ENCODE measurements at regions not wholly inside any gene's neighbourhood (a gene's known extent, or its start where the extent isn't known, plus 50 kb on each side); places are given as distances from the start of the nearest gene placed in this dataset.
"Not testable (repeated sequence)": the region's sequence is repeated elsewhere in the genome, so short reads cannot be mapped to it uniquely, and the experiment has no call there.

DNA sequence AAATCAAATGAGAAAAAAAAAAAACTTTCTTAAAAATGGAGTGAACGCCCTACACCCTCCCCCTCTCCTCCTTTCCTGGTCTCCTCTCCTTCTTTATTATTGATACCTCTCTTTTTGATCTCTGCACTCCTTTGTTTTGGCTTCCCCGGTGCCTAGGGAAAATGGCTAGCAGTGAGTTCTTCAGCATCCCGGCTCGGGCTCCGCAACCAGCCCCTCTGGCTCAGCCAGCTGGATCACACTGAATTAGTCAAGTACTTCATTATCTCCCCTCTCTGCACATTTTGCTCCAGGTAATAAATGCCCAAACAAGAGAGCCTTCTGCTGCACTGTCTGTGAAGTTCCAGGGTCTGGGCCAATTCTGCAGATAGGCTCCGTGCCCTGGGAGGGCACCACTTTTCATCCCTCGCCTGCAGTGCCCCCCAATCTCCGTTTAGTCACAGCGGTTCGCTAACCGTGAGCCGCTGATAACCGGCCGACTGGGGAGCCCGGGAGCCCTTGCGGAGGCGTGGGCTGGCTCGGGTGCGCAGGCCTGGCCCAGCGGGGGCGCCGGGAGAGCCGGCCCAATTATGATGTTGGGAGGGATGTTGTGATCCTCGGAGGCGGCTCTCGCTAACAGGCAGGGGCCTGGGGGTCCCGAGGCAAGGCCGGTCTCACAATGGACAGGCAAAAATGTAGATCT lies 301.9 kb downstream of the TFAP2A start:
- no peak for DNase-seq

DNA sequence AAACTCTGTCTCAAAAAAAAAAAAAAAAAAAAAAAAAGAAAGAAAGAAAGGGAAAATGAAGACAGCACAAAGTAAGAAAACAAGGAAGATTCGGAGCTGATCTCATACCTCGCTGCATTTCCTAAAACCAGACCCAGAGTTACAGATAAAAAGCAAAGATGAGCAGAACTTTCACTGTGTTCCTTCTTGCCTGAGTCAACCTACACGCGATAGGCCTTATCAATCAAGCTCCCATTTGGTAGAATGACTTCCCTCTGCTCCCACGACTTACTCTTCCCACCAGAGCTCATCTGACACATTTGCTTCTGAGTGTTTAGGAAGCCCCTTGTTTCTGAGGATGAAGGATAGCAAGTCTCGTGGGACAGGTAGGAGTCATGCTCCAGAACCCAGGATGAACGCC lies 302.9 kb downstream of the TFAP2A start:
- DNase-seq: no peak

DNA sequence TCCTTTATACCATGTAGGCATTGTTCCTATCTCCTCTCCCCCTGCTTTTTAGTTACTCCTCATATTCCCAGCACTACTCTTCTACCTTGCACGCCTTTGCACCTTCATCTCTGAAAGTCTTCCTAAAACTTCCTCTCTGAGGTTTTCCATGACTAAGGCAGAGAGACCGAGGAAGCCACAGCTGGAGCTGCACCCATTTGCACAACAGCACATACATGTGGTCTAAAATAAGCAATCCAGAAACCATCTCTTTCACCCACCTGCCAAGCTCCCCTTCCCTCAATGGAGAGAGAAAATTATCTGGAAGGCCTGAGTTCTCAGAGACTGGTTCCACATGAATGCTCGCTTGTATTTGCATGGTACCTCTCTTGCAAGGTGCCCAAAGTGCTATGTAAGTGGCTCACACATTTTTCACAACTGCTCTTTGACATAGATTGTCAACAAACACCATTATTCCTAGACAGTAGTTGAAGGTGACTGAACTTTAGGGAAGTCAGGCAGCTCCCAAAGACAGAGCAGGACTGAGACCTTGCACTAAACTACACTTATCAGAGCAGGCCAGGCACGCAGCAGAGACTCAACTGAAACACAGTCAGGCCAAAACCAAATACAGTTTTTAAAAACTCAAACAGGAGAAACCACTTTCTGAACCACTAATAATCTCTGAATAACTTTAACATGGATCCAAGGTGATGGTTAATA lies 313.2 kb downstream of the TFAP2A start:
- no peak for DNase-seq

DNA sequence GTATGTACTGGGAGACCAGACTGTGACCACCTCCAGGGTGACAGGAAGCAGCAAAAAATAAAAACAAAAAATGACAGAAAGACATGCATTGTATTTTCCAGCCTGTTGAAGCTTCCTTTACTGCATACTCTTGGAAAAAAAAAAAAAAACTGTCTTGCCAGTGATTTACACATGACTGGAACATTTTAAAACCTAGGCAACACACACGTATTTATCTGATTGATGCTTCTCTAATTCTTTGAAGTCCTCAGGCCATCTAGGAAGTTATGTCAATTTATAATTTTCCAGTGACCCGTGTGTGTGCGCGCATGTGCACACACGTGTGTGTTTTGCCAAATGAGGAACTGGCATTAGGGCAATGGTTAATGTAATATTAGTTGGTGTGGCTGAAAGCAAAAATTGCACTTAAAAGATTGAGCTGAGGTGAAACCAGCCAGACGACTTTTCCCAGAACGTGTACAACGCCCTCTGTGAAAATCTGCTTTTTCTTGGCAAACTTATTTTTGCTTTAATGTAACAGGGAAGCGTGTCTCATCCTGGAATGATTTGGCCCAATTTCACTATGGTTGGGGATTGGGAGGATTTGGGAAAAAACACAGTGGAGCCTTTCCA lies 315.2 kb downstream of the TFAP2A start:
- DNase-seq: no peak

DNA sequence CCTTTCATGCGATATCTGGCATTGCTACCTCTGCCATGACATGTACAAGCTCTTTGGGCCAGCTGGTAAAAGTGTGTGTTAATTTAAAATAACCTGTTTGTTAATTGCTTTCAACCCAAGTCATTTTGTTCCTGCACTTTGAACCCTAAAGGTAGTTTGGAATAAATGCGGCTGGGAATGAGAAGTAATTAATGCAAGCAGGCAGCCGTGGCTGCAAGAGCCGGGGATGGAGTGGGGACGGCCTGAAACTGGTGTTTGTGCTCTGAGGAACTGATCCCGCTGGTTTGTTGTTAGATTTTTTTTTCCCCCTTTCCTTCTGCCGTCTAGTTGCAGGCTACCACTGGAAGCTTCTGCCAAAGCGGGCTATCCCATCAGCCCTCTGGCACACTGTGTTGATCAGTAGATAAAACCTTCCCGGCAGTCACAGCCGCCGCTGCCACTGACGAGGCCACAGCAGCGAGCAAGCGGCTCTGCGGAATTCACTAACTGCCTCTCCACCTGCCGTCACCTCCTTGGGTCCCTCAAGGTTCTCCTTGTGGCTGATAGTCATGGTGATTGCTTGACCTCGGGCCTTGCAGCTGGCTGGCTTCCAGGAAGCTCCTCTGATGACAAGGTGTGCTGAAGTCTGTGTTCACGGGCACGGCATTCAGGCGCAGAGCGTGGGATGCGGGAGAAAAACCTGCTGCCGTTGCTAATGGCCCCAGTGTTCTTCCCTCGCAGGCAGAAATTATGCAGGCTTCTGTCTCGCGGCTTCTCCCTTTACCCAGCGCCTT lies 315.9 kb downstream of the TFAP2A start:
- no peak for DNase-seq

DNA sequence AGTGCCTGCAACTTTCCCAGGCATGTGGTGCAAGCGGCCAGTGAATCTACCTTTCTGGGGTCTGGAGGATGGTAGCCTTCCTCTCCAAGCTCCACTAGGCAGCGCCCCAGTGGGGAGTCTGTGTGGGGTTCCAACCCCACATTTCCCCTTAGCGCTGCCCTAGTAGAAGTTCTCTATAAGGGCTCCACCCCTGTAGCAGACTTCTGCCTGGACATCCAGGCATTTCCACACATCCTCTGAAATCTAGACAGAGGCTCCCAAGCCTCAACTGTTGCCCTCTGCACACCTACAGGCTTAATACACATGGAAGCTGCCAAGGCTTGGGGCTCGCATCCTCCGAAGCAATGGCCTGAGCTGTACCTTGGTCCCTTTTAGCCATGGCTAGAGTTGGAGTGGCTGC lies 321.6 kb downstream of the TFAP2A start:
- no peak for DNase-seq

DNA sequence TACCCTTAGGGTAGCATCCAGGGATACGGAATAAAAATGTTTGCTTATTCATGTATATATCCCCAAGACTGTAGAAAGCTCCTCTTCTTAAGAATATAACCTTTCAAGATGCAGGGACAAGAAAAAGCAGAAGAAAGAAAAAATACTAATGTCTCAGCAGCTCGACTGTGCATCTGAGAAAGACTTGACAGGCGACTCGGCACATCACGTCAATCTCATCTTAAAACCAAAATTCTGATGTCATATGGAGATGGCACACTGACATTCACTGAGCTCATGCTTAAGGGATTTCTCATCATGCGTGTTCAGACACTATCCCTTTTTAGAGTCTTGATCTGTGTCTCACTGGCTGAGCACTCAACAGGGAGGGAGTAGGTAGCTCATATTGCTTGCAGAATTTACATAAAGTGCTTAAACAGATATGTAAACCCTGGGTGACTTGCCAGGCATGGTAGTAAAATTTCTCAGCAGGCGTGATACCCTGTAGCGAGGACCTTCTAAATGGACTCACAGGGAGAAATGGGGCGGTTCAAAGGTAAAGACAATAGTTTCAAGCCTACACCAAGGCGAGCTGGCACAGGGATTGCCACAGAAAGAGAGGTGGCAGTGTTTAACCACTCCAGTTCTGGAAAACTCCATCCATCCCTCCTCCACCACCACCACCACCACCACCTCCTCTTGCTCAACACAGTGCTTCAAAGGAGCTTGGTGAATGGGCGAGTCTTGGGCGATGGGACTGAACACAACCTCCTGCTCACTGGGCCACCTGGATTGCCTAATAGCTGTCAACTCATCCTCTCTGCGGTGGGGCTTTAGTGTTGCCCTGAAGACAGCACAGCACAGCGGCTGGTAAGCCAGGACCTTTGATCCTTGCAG lies 330.5 kb downstream of the TFAP2A start:
- no peak for DNase-seq

DNA sequence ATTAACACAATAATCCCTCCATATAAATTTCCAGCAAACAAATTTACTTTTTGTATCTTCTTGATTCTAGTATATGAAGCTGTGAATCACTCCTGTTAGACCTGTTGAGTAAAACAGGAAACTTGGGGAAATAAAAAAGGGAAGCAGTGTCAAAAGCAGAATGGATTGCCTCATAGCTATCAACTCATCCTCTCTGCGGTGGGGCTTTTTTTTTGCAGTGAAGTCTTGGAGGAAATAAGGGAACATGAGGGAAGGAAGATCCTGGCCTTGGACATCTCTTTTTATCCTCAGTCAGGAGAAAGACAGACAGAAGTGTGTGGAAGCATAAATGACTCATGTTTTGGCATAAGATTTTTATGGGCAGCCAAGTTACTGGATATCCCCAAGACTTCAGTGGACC lies 332.5 kb downstream of the TFAP2A start:
- no peak for DNase-seq

DNA sequence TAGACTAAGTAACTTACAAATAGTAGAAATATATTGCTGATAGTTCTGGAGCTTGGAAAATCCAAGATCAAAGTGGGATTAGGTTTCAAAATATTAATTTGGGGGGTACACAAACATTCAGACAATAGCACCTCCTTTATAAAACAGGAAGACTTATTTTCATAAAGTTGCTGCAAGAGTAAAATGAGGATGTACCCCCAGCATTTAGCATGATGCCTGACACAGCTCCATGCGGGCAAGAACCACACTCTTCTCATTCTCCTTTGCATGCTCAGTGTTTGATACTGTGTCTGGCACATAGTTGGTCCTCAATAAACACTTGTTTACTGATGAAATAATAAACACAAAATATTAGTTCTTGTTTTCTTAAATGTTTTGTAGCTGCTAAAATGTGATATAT lies 332.9 kb downstream of the TFAP2A start:
- DNase-seq: no peak

DNA sequence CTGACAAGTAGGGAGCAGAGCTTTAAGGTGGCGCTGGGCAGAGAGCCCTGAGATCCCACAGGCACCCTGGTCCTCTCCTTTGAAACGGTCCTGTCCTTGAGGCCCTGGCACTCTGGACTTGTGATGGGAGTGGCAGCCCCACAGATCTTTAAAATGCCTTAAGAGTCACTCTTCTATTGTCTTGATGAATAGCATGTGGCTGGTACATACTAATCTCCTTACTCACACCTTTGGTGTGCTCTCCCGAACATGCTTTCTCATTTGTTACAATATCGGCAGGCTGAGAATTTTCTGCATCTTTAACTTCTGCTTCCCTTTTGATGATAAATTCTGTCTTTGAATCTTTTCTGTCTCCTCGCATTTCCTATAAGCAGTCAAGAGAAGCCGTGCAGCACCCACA lies 333.8 kb downstream of the TFAP2A start:
- no peak for DNase-seq

DNA sequence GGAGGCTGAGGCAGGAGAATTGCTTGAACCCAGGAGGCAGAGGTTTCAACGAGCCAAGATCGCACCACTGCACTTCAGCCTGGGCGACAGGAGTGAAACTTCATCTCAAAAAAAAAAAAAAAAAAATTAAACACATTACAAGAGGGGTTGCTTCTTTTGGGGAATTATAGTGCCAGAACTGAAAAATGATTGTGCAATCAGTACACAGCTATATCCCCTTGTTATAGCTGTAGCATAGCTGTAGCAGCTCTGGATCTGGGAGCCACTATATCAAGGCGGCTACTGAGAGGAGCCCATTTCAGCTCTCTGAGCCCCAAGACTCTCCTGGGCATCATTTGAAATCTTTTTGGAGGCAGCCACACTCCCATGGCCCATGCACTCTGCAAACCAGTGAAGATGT lies 334.3 kb downstream of the TFAP2A start:
- DNase-seq: no peak

DNA sequence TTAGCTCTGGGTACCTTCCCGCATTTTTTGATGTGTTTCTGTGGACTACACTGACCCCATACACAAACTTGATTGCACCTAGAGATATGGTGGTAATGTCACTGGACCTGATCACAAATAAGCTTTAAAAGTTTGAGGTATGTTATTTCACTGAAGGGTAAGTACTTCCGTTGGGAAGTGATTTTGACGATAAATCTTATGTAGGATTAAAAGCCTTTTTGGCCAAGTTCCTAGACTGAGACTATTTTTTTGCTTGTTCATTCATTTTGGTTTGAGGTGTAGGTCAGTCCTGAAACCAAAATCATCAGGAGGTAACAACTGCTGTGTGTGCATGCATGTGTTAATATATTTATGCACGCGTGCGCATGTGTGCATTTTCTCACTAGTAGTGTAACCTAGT lies 336.3 kb downstream of the TFAP2A start:
- no peak for DNase-seq

DNA sequence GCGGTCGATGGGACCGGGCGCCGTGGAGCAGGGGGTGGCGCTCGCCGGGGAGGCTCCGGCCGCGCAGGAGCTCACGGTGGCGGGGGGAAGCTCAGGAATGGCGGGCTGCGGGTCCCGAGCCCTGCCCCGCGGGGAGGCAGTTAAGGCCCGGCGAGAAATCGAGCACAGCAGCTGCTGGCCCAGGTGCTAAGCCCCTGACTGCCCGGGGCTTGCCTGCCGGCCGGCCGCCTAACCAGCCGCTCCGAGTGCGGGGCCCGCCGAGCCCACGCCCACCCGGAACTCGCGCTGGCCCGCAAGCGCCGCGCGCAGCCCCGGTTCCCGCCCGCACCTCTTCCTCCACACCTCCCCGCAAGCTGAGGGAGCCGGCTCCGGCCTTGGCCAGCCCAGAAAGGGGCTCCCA lies 340.1 kb downstream of the TFAP2A start:
- DNase-seq: not testable (repeated sequence)

DNA sequence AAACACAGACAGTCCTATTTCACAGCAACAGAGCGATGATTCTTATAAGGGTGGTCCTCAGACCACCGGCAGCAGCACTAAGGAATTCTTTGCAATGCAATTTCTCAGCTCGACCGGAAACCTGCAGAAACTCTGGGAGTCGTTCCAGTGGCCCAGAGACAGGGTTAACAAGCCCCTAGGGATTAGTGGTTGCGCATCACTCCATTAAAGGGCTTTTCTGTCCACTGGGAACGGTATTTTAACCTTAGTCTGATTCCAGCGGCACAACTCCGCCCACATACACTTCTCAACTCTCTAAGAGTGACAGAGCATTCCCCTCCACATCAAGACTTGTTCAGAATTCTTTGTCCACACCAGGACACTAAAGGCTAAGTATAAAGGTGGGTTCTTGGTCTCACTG lies 341.5 kb downstream of the TFAP2A start:
- no peak for DNase-seq

DNA sequence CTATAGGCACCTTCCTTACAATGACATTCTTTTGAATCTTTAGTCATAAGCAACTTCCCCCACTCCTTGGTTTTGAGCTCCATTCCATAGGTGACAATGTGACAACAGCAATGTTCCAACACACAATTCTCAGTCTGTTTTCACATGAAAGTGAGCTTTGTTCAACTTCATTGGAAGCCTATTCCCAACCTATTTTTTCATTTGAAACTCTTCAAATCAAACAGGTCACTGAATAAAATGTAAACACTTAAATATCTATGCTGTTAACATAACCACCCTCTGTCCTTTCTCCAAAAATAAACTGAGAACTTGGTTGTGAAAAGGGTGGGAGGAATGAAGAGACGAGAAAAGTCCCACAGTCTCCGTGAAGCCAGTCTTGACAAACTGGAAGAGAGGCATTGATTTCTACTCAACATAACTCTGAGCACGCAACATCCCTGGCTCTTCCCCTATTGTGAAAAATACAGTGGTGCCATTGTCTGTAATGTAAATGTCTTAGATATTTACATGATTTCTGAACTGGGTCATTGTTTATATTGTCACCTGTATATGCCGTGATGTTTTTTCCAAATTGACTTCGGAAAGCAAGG lies 343.1 kb downstream of the TFAP2A start:
- DNase-seq: no peak

DNA sequence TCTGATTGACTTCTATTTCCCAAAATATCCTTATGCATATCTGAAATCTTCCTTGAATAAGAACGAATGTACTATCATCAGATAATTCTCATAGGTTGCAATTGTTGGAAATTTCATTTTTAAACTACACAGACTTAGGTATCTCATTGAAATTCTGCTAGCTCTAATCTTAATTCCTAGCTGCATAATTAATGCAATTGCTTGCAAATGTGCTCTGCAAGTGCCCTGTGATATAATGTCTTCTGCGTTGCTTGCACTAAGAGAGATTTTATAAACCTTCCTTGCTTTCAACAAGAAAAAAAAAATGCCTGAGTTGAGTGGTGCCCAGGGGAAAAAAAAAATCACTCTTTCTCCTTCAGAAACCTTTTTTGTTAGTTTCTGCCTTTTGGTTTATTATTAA lies 354.9 kb downstream of the TFAP2A start:
- no peak for DNase-seq

DNA sequence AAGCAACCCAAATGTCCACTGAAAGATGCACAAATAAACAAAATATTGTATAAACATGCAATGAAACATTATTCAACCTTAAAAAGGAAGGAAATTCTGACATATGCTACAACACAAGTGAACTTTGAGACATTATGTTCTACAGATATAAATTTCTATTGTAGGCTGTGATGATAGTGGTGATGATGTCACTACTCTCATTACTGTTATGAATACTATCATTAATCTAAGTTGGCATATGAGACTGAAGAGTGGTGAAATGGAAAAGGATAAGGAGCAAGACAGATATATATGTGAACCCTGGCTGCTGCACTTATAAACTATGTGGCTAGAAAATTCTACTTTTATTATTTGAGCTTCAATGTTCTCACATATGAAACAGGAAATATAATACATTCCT lies 360.2 kb downstream of the TFAP2A start:
- no peak for DNase-seq

DNA sequence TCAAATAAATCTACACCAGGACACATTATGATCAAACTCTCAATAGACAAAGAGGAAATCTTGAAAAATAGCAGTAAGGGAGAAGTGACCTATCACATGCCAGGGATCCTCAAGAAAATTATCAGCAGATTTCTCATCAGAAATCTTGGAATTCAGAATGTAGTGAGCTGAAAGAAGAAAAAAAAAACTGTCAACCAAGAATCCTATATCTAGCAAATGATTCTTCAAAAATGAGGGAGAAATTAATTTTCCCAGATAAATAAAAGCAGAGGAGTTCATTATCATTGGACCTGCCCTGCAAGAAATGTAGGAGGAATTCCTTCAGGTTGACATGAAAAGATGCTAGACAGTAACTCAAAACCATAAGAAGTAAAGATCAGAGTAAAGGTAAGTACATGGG lies 363.6 kb downstream of the TFAP2A start:
- DNase-seq: no peak

DNA sequence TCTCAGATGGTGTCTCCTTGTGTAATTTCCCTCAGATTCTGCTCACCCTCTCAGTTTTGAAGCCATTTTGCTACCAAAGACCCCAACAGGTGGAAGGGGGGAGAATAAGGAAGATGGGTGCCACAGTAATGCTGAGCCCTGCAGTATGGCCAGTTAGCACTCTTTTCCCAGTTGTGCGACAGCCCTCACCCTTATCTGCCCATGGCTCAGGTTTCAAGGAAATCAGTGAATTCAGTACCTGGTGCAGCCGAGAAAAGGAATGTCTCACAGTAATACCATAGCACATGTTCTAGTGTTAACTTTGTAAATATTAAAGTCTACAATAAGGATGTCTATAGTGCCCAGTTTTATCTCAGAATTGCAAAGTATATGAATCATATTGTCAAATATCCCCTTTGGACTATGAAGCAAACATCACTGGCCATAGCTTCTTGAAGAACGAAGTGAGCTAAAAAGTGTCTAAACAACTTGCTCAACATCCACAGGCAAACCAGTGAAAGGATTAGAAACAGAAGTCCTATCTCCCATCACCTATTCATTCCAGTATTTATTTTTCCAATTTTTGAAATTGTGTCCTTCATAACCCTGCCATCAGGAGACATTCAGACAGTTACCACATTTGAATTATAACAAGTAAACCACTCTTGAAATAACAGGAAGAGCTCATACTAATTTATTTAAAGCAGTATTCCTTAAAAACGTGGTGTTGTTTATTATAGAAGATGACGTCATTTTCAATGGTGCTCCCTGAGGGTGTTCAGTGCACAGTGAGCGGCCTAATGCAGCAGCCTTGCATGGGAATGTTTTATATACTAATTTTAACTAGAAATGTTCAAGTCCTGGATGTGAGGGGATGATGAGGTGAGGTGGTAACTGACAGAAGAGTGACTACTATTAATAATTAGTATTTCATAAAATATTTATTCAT lies 366.2 kb downstream of the TFAP2A start:
- DNase-seq: no peak

DNA sequence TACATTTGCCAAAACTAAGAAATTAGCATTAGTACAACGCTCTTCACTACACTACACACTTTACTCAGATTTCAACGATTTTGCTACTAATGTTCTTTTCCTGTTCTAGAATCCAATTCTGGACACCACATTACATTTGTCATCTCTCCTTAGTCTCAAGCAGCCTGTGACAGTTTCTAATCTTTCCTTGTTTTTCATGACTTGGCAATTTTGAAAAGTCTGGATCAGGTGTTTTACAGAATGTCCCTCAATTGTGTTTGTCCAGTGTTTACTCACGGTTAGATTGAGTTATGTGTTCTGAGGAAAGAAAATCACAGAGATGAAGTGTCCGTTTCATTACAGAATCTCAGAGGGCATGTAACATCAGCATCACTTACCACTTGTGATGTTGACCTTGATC lies 372.6 kb downstream of the TFAP2A start:
- no peak for DNase-seq

Measured in occipital lobe (tissue), 1 donor.